Astrocyte (in vitro differentiated cells and primary cell): ENCODE measurements at regions not wholly inside any gene's neighbourhood (a gene's known extent, or its start where the extent isn't known, plus 50 kb on each side); places are given as distances from the start of the nearest gene placed in this dataset.

Experiments
- DNase-seq: peaks from one replicate; pipeline ENCODE4 v3.0.0-alpha.2; 2010; ENCODE audit warnings: low read depth
- FAIRE-seq: peaks from 2 replicates; lab custom pipeline; 2011; peaks lifted over from hg19 to GRCh38; lab: Jason Lieb, UNC
- H2AFZ ChIP-seq: 2 replicates; pipeline ENCODE4 v1.6.0; 2012; ENCODE audit warnings: low read depth, low read length, inconsistent platforms
- H3K27ac ChIP-seq: 2 replicates; pipeline ENCODE4 v1.5.1; 2011; ENCODE audit warnings: low read depth, low read length, inconsistent platforms
- H3K27me3 ChIP-seq: 2 replicates; pipeline ENCODE4 v1.6.0; 2011; ENCODE audit warnings: low read length, inconsistent platforms; ENCODE audit not compliant: insufficient read depth
- H3K36me3 ChIP-seq: 2 replicates; pipeline ENCODE4 v1.5.1; 2011; ENCODE audit warnings: low read length, inconsistent platforms; ENCODE audit not compliant: insufficient read depth
- H3K4me1 ChIP-seq: 2 replicates; pipeline ENCODE4 v1.5.1; 2011; ENCODE audit warnings: low read length, inconsistent platforms; ENCODE audit not compliant: insufficient read depth
- H3K4me2 ChIP-seq: 2 replicates; pipeline ENCODE4 v1.6.0; 2012; ENCODE audit warnings: low read length, inconsistent platforms
- H3K4me3 ChIP-seq: 2 replicates; pipeline ENCODE4 v1.5.1; 2011; ENCODE audit warnings: low read depth, mild to moderate bottlenecking, low read length, inconsistent platforms; ENCODE audit not compliant: insufficient read depth
- H3K79me2 ChIP-seq: 2 replicates; pipeline ENCODE4 v1.6.0; 2012; ENCODE audit warnings: mild to moderate bottlenecking, low read length, inconsistent platforms; ENCODE audit not compliant: insufficient read depth
- H3K9ac ChIP-seq: 2 replicates; pipeline ENCODE4 v1.6.0; 2012; ENCODE audit warnings: mild to moderate bottlenecking, low read length, inconsistent platforms
- H3K9me3 ChIP-seq: 2 replicates; pipeline ENCODE4 v1.5.1; 2012; ENCODE audit warnings: low read depth, mild to moderate bottlenecking, low read length, inconsistent platforms; ENCODE audit not compliant: insufficient read depth
- H4K20me1 ChIP-seq: 2 replicates; pipeline ENCODE4 v1.6.0; 2012; ENCODE audit warnings: low read length, inconsistent platforms; ENCODE audit not compliant: insufficient read depth
- H3K27ac Mint-ChIP-seq: one replicate; pipeline ENCODE4 v1.8.0; 2021; ENCODE audit warnings: mild to moderate bottlenecking, mixed read lengths; ENCODE audit not compliant: unreplicated experiment
- H3K27me3 Mint-ChIP-seq: one replicate; pipeline ENCODE4 v1.8.0; 2021; ENCODE audit warnings: low read depth, mixed read lengths; ENCODE audit not compliant: unreplicated experiment
- H3K36me3 Mint-ChIP-seq: one replicate; pipeline ENCODE4 v1.8.0; 2021; ENCODE audit warnings: low read depth, mixed read lengths; ENCODE audit not compliant: unreplicated experiment
- H3K4me1 Mint-ChIP-seq: one replicate; pipeline ENCODE4 v1.8.0; 2021; ENCODE audit warnings: low read depth, mixed read lengths; ENCODE audit not compliant: unreplicated experiment
- H3K4me3 Mint-ChIP-seq: one replicate; pipeline ENCODE4 v1.8.0; 2021; ENCODE audit warnings: mild to moderate bottlenecking, moderate library complexity, mixed read lengths; ENCODE audit not compliant: unreplicated experiment
- H3K9me3 Mint-ChIP-seq: one replicate; pipeline ENCODE4 v1.8.0; 2021; ENCODE audit warnings: mild to moderate bottlenecking, mixed read lengths; ENCODE audit not compliant: unreplicated experiment
- CTCF ChIP-seq: IDR thresholded peaks from 2 replicates; pipeline ENCODE4 v1.5.1; 2011; ENCODE audit warnings: low read depth, mild to moderate bottlenecking, inconsistent platforms, low read length, moderate library complexity; ENCODE audit not compliant: insufficient read depth
- EZH2 ChIP-seq: IDR thresholded peaks from 2 replicates; pipeline ENCODE4 v1.6.1; 2012; ENCODE audit warnings: mild to moderate bottlenecking, low read length, inconsistent platforms; ENCODE audit not compliant: insufficient read depth

DNA sequence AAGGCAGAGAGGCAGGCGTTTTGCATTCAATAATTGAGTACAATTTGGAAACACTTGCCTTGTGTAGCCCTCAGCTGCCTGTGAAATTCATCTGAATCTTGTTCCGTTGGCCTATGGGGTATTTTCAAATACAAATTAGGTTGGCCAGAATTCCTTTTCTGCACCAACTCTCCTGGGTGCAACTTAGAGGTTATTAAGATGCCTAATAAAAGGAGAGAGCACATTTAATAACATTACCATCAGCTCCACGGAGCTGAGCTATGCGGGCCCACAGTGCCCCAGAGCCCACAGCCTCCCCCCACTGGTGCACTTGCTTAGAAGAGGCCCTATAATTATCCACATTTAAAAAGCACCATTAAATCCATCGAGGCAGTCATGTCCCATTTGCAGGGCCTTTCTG, 367.6 kb upstream of the CLINT1 start:
- Histone ChIP-seq H3K27ac (no peak overlapping the region), H2AFZ (no peak overlapping the region), H3K79me2 (no peaks in the 10 kb centered on the region), H4K20me1 (no peaks in the 10 kb centered on the region), H3K4me2 (no peak overlapping the region), H3K9me3 (no peaks in the 10 kb centered on the region), H3K4me3 (no peak overlapping the region), H3K4me1 (no peaks in the 10 kb centered on the region), H3K27me3 (no peaks in the 10 kb centered on the region), H3K9ac (no peak overlapping the region), H3K36me3 (no peaks in the 10 kb centered on the region)
- no peak for DNase-seq
- Mint-ChIP-seq H3K36me3 (no peaks in the 10 kb centered on the region), H3K9me3 (no peaks in the 10 kb centered on the region), H3K27me3 (no peaks in the 10 kb centered on the region), H3K27ac (no peak overlapping the region), H3K4me3 (no peak overlapping the region), H3K4me1 (no peaks in the 10 kb centered on the region)
- FAIRE-seq = no peak
- TF ChIP-seq EZH2 = no peak
- TF ChIP-seq CTCF = no peak

GRCh38 chr5:158224253-158224652, 365.3 kb upstream of the CLINT1 start:
- Mint-ChIP-seq H3K27me3 (peaks cover 4% of the 10 kb centered on the region), H3K9me3 (no peaks in the 10 kb centered on the region), H3K4me1 (no peaks in the 10 kb centered on the region), H3K4me3 (no peak overlapping the region), H3K36me3 (no peaks in the 10 kb centered on the region), H3K27ac (no peak overlapping the region)
- FAIRE-seq (no peak), DNase-seq (no peak)
- H3K36me3 ChIP-seq = no peaks in the 10 kb centered on the region
- no peaks in the 10 kb centered on the region for H3K9me3 ChIP-seq
- no peaks in the 10 kb centered on the region for H3K79me2 ChIP-seq
- no peak overlapping the region for H2AFZ ChIP-seq
- no peak overlapping the region for H3K4me2 ChIP-seq
- no peaks in the 10 kb centered on the region for H3K27me3 ChIP-seq
- no peak overlapping the region for H3K9ac ChIP-seq
- no peak for TF ChIP-seq EZH2
- no peak for TF ChIP-seq CTCF
- H3K4me3 ChIP-seq = no peak overlapping the region
- H3K27ac ChIP-seq = no peak overlapping the region
- no peaks in the 10 kb centered on the region for H4K20me1 ChIP-seq
- H3K4me1 ChIP-seq = no peaks in the 10 kb centered on the region

- Mint-ChIP-seq H3K27me3 (peaks cover 10% of the 10 kb centered on the region), H3K9me3 (no peaks in the 10 kb centered on the region), H3K4me1 (no peaks in the 10 kb centered on the region), H3K4me3 (no peak overlapping the region), H3K36me3 (no peaks in the 10 kb centered on the region), H3K27ac (no peak overlapping the region)
- no peaks in the 10 kb centered on the region for H3K9me3 ChIP-seq
- no peak for TF ChIP-seq CTCF
- TF ChIP-seq EZH2 = no peak
- H3K36me3 ChIP-seq = no peaks in the 10 kb centered on the region
- no peak overlapping the region for H3K4me3 ChIP-seq
- no peaks in the 10 kb centered on the region for H3K79me2 ChIP-seq
- H3K4me2 ChIP-seq = no peak overlapping the region
- FAIRE-seq (no peak), DNase-seq (no peak)
- H3K27ac ChIP-seq = no peak overlapping the region
- no peak overlapping the region for H2AFZ ChIP-seq
- no peak overlapping the region for H3K9ac ChIP-seq
- H3K27me3 ChIP-seq = no peaks in the 10 kb centered on the region
- H3K4me1 ChIP-seq = no peaks in the 10 kb centered on the region
- H4K20me1 ChIP-seq = no peaks in the 10 kb centered on the region
These were observed 364.2 kb upstream of the CLINT1 start for GRCh38 chr5:158223054-158223600.
